MM.1S (cell line): ENCODE measurements at regions not wholly inside any gene's neighbourhood (a gene's known extent, or its start where the extent isn't known, plus 50 kb on each side); places are given as distances from the start of the nearest gene placed in this dataset.

Source experiments
- DNase-seq: peaks from one replicate; pipeline ENCODE4 v3.0.0-alpha.2; 2015
- H2AFZ ChIP-seq: fragments of 300-600 bp; sonication (generic); 2 replicates; pipeline ENCODE4 v1.6.0; 2016; ENCODE audit warnings: antibody characterized with exemption, low read length
- H3F3A ChIP-seq: fragments of 300-600 bp; sonication (generic); 2 replicates; pipeline ENCODE4 v1.6.1; 2016; ENCODE audit warnings: mild to moderate bottlenecking, antibody characterized with exemption, low read length, moderate library complexity, mixed read lengths; ENCODE audit not compliant: insufficient read depth
- H3K27ac ChIP-seq: fragments of 300-600 bp; sonication (generic); 2 replicates; pipeline ENCODE4 v1.5.1; 2016; ENCODE audit warnings: mild to moderate bottlenecking, low read length
- H3K27me3 ChIP-seq: fragments of 300-600 bp; sonication (generic); replicated peaks from 2 replicates; pipeline ENCODE4 v1.6.0; 2016; ENCODE audit warnings: low read length; ENCODE audit not compliant: insufficient read depth
- H3K36me3 ChIP-seq: fragments of 300-600 bp; sonication (generic); replicated peaks from 2 replicates; pipeline ENCODE4 v1.6.1; 2016; ENCODE audit warnings: mild to moderate bottlenecking, low read length, mixed read lengths; ENCODE audit not compliant: insufficient read depth
- H3K4me1 ChIP-seq: fragments of 300-600 bp; sonication (generic); 2 replicates; pipeline ENCODE4 v1.6.1; 2016; ENCODE audit warnings: low read length, mixed read lengths
- H3K4me2 ChIP-seq: fragments of 300-600 bp; sonication (generic); 2 replicates; pipeline ENCODE4 v1.6.0; 2016; ENCODE audit warnings: low read depth, low read length
- H3K4me3 ChIP-seq: fragments of 300-600 bp; sonication (generic); 2 replicates; pipeline ENCODE4 v1.5.1; 2016; ENCODE audit warnings: low read length, mixed read lengths
- H3K79me2 ChIP-seq: fragments of 300-600 bp; sonication (generic); 2 replicates; pipeline ENCODE4 v1.6.1; 2016; ENCODE audit warnings: mixed run types, low read length, mixed read lengths
- H3K9ac ChIP-seq: fragments of 300-600 bp; sonication (generic); 2 replicates; pipeline ENCODE4 v1.6.1; 2016; ENCODE audit warnings: low read length, mixed read lengths
- H3K9me2 ChIP-seq: fragments of 300-600 bp; sonication (generic); replicated peaks from 2 replicates; pipeline ENCODE4 v1.6.1; 2016; ENCODE audit warnings: mild to moderate bottlenecking, low read length, mixed read lengths; ENCODE audit not compliant: insufficient read depth
- H3K9me3 ChIP-seq: fragments of 300-600 bp; sonication (generic); replicated peaks from 2 replicates; pipeline ENCODE4 v1.6.1; 2016; ENCODE audit warnings: mild to moderate bottlenecking, low read length, mixed read lengths; ENCODE audit not compliant: insufficient read depth
- H4K20me1 ChIP-seq: fragments of 300-600 bp; sonication (generic); 2 replicates; pipeline ENCODE4 v1.6.1; 2016; ENCODE audit warnings: mild to moderate bottlenecking, low read length, moderate library complexity, mixed read lengths; ENCODE audit not compliant: insufficient read depth
- EZH2 ChIP-seq: fragments of 300-600 bp; sonication (generic); optimal IDR thresholded peaks from 2 replicates; pipeline ENCODE3; 2017; ENCODE audit warnings: low read depth, mild to moderate bottlenecking, antibody characterized with exemption, low read length, mixed read lengths
- EZH2phosphoT487 ChIP-seq: fragments of 300-600 bp; sonication (generic); IDR thresholded peaks from 2 replicates; pipeline ENCODE4 v1.6.1; 2018; ENCODE audit warnings: antibody characterized with exemption, low read length
- TF ChIP-seq, protein P1 (sequence below): fragments of 300-600 bp; sonication (generic); IDR thresholded peaks from 2 replicates; pipeline ENCODE4 v1.5.1; 2016; ENCODE audit warnings: antibody characterized with exemption, low read length, mixed read lengths

DNA sequence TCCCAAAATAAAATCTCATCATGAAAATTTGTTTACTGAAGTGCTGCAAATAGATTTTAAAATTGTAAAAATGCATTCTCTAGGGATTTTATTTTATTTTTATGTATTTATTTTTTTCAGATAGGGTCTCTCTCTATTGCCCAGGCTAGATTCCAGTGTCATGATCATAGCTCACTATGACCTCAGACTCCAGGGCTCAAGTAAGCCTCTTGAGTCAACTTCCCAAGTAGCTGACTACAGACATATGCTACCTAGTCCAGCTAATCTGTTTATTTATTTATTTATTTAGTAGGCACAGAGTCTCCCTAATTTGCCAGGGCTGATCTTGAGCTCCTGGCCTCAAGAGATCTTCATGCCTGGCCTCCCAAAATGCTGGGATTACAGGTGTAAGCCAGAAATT is 317.7 kb upstream of the ANXA10 start:
- TF ChIP-seq, protein P1, sequence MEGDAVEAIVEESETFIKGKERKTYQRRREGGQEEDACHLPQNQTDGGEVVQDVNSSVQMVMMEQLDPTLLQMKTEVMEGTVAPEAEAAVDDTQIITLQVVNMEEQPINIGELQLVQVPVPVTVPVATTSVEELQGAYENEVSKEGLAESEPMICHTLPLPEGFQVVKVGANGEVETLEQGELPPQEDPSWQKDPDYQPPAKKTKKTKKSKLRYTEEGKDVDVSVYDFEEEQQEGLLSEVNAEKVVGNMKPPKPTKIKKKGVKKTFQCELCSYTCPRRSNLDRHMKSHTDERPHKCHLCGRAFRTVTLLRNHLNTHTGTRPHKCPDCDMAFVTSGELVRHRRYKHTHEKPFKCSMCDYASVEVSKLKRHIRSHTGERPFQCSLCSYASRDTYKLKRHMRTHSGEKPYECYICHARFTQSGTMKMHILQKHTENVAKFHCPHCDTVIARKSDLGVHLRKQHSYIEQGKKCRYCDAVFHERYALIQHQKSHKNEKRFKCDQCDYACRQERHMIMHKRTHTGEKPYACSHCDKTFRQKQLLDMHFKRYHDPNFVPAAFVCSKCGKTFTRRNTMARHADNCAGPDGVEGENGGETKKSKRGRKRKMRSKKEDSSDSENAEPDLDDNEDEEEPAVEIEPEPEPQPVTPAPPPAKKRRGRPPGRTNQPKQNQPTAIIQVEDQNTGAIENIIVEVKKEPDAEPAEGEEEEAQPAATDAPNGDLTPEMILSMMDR, result no peak
- TF ChIP-seq EZH2, result no peak
- no peak for TF ChIP-seq EZH2phosphoT487
- Histone ChIP-seq H3K4me3 (no peak overlapping the region), H3K27me3 (no peaks in the 10 kb centered on the region), H3F3A (no peaks in the 10 kb centered on the region), H3K9ac (no peak overlapping the region), H3K9me3 (no peaks in the 10 kb centered on the region), H4K20me1 (no peaks in the 10 kb centered on the region), H3K9me2 (no peaks in the 10 kb centered on the region), H3K79me2 (no peaks in the 10 kb centered on the region), H3K36me3 (no peaks in the 10 kb centered on the region), H3K4me1 (no peaks in the 10 kb centered on the region), H3K27ac (no peak overlapping the region), H3K4me2 (no peak overlapping the region), H2AFZ (no peak overlapping the region)
- no peak for DNase-seq

GRCh38 chr4:167775375-167775774 is 317.0 kb upstream of the ANXA10 start:
- no peak overlapping the region for H3K4me3 ChIP-seq
- H3K9me3 ChIP-seq, result no peaks in the 10 kb centered on the region
- no peaks in the 10 kb centered on the region for H3K9me2 ChIP-seq
- no peak overlapping the region for H3K4me2 ChIP-seq
- no peak overlapping the region for H2AFZ ChIP-seq
- H3F3A ChIP-seq, result no peaks in the 10 kb centered on the region
- H3K36me3 ChIP-seq, result no peaks in the 10 kb centered on the region
- no peaks in the 10 kb centered on the region for H4K20me1 ChIP-seq
- H3K9ac ChIP-seq, result no peak overlapping the region
- no peaks in the 10 kb centered on the region for H3K4me1 ChIP-seq
- no peaks in the 10 kb centered on the region for H3K79me2 ChIP-seq
- no peak overlapping the region for H3K27ac ChIP-seq
- DNase-seq, result no peak
- H3K27me3 ChIP-seq, result no peaks in the 10 kb centered on the region
- TF ChIP-seq EZH2phosphoT487 (no peak), EZH2 (no peak)
- TF ChIP-seq, protein P1, result no peak

GRCh38 chr4:167779280-167779679 is 313.1 kb upstream of the ANXA10 start:
- Histone ChIP-seq H3K9ac (no peak overlapping the region), H2AFZ (no peak overlapping the region), H3K36me3 (no peaks in the 10 kb centered on the region), H3K27ac (no peak overlapping the region), H3K4me1 (no peaks in the 10 kb centered on the region), H3K9me2 (no peaks in the 10 kb centered on the region), H3K9me3 (no peaks in the 10 kb centered on the region), H3K4me3 (no peak overlapping the region), H3K27me3 (no peaks in the 10 kb centered on the region), H4K20me1 (no peaks in the 10 kb centered on the region), H3F3A (no peaks in the 10 kb centered on the region), H3K4me2 (no peak overlapping the region), H3K79me2 (no peaks in the 10 kb centered on the region)
- TF ChIP-seq EZH2, result no peak
- TF ChIP-seq, protein P1, result no peak
- no peak for TF ChIP-seq EZH2phosphoT487
- DNase-seq, result no peak
